HepG2 (cell line): ENCODE measurements at regions not wholly inside any gene's neighbourhood (a gene's known extent, or its start where the extent isn't known, plus 50 kb on each side); places are given as distances from the start of the nearest gene placed in this dataset.

Experiments used
- AHDC1 ChIP-seq: sonication (generic); formaldehyde crosslinking; IDR thresholded peaks from 2 replicates; pipeline ENCODE4 v1.5.1; 2020; ENCODE audit warnings: mild to moderate bottlenecking, missing genetic modification reagents, borderline replicate concordance
- CREM ChIP-seq, 2 experiments: sonication (generic) in 1 of 2; formaldehyde crosslinking in 1 of 2; IDR thresholded peaks; 2 replicates each; pipeline versions ENCODE4 v1.4.0 to v1.6.1; 2016 to 2020; ENCODE audit warnings: antibody characterized with exemption in 1 of 2, mild to moderate bottlenecking in 1 of 2, missing genetic modification reagents in 1 of 2
- EP300 ChIP-seq, 3 experiments: sonication (generic) in 1 of 3; formaldehyde crosslinking in 1 of 3; IDR thresholded peaks; 2 replicates each; pipeline versions ENCODE4 v1.5.1 to v1.6.1; 2011 to 2020; ENCODE audit warnings: low read depth in 2 of 3, low read length in 2 of 3, borderline replicate concordance in 1 of 3, improper control_type of control experiment in 1 of 3, mild to moderate bottlenecking in 1 of 3, missing genetic modification reagents in 1 of 3, moderate library complexity in 1 of 3
- EZH2 ChIP-seq: conservative IDR thresholded peaks from 2 replicates; pipeline ENCODE4 v1.6.1; 2012; ENCODE audit warnings: mild to moderate bottlenecking, low read depth, low read length, moderate library complexity
- PBX3 ChIP-seq: sonication (generic); formaldehyde crosslinking; IDR thresholded peaks from 2 replicates; pipeline ENCODE4 v1.8.1; 2023; ENCODE audit warnings: missing genetic modification reagents, inconsistent platforms, borderline replicate concordance

- TF ChIP-seq EP300 (IDR thresholded peaks at IDR 0.05; ENCODE audit: low read depth in 2 of 2, low read length in 2 of 2) (no peak), EP300 (CRISPR knock-in tag; IDR thresholded peaks at IDR 0.05; ENCODE audit: borderline replicate concordance) (no peak), AHDC1 (CRISPR knock-in tag) (no peak), PBX3 (CRISPR knock-in tag) (no peak), CREM (IDR thresholded peaks at IDR 0.05) (no peak), CREM (CRISPR knock-in tag; IDR thresholded peaks at IDR 0.05) (no peak), EZH2 (no peak)
These were observed 946.3 kb upstream of the PCDH9 start for GRCh38 chr13:68176475-68176874.
